Upper lobe of left lung (tissue), 4 donors: ENCODE measurements at regions not wholly inside any gene's neighbourhood (a gene's known extent, or its start where the extent isn't known, plus 50 kb on each side); places are given as distances from the start of the nearest gene placed in this dataset.

Experiments
- EP300 ChIP-seq, 4 donors: sonication (generic); formaldehyde crosslinking; IDR thresholded peaks; one replicate each; pipeline ENCODE4 v1.5.1; 2017; ENCODE audit warnings: antibody characterized with exemption in 4 of 4, control low read depth in 2 of 4
- POLR2A ChIP-seq, 4 donors: fragments of 450-650 bp; IDR thresholded peaks; one replicate each; pipeline ENCODE4 v1.5.1; 2016 to 2017; ENCODE audit warnings: antibody characterized with exemption in 4 of 4, mild to moderate bottlenecking in 2 of 4
- POLR2AphosphoS5 ChIP-seq, 2 donors: sonication (generic); formaldehyde crosslinking; IDR thresholded peaks; one replicate each; pipeline ENCODE4 v1.5.1; 2017; ENCODE audit warnings: antibody characterized with exemption in 2 of 2
- TF ChIP-seq, protein P1 (sequence below), 6 experiments: fragments of 450-650 bp in 4 of 6; fragments of 200-600 bp in 2 of 6; sonication (generic) in 2 of 6; IDR thresholded peaks; one replicate each; pipeline ENCODE4 v1.5.1; 2016 to 2019; ENCODE audit warnings: antibody characterized with exemption in 6 of 6

DNA sequence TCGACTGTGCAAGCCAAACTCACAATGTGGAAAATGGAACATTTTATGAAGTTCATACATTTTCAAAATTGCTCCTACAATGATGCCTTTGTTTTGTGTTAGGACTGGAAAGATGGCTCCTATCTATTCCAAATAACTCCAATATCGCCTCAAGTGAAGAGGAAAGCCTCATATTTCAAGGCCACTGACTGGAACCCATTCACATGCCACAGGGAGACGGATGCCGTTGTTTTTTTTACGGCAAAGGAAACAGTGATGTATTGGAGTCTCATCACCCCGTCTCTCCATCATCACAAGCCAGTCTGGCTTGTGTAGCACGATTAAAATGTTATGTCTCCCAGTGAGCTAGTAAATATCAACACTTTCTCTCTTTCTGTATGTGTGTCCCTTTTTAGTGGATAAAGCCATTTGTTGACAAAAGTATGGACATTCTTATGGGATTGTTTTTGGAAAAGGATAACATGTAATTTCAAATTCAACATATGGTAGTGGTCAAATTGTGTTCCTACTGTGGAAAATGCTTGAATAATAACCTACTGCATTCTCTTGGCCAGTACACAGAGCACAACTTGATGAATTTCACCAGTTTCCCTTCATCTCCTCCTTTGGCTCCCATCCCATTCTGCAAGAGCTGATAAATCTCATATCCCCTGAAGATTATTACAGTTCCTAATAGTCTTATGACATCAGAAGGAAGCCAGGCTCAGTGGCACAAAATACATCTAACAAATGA lies 109.5 kb upstream of the PITRM1 start:
- TF ChIP-seq, protein P1, sequence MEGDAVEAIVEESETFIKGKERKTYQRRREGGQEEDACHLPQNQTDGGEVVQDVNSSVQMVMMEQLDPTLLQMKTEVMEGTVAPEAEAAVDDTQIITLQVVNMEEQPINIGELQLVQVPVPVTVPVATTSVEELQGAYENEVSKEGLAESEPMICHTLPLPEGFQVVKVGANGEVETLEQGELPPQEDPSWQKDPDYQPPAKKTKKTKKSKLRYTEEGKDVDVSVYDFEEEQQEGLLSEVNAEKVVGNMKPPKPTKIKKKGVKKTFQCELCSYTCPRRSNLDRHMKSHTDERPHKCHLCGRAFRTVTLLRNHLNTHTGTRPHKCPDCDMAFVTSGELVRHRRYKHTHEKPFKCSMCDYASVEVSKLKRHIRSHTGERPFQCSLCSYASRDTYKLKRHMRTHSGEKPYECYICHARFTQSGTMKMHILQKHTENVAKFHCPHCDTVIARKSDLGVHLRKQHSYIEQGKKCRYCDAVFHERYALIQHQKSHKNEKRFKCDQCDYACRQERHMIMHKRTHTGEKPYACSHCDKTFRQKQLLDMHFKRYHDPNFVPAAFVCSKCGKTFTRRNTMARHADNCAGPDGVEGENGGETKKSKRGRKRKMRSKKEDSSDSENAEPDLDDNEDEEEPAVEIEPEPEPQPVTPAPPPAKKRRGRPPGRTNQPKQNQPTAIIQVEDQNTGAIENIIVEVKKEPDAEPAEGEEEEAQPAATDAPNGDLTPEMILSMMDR (IDR thresholded peaks at IDR 0.05): no peak
- TF ChIP-seq POLR2AphosphoS5 (IDR thresholded peaks at IDR 0.05): no peak
- no peak for TF ChIP-seq POLR2A (IDR thresholded peaks at IDR 0.05)
- TF ChIP-seq EP300 (IDR thresholded peaks at IDR 0.05): no peak
